ENCODE measurements at regions not wholly inside any gene's neighbourhood (a gene's known extent, or its start where the extent isn't known, plus 50 kb on each side); places are given as distances from the start of the nearest gene placed in this dataset.
"Not testable (repeated sequence)": the region's sequence is repeated elsewhere in the genome, so short reads cannot be mapped to it uniquely, and the experiment has no call there.

- DNase-seq, result no peak
These were observed 172.0 kb upstream of the IL15 start for GRCh38 chr4:141464366-141464765.

- DNase-seq, result no peak
These were observed 171.2 kb upstream of the IL15 start for GRCh38 chr4:141465171-141465570.

GRCh38 chr4:141467225-141467624, 169.2 kb upstream of the IL15 start:
- no peak for DNase-seq

GRCh38 chr4:141469392-141469791, 167.0 kb upstream of the IL15 start:
- DNase-seq, result no peak

GRCh38 chr4:141473026-141473540, 163.3 kb upstream of the IL15 start:
- DNase-seq, result no peak

- no peak for DNase-seq
These were observed 162.4 kb upstream of the IL15 start for GRCh38 chr4:141473952-141474351.

GRCh38 chr4:141480950-141481349, 155.4 kb upstream of the IL15 start:
- DNase-seq, result no peak

GRCh38 chr4:141484298-141484697, 152.1 kb upstream of the IL15 start:
- DNase-seq, result not testable (repeated sequence)

- no peak for DNase-seq
These were observed 149.9 kb upstream of the IL15 start for GRCh38 chr4:141486375-141486997.

GRCh38 chr4:141497627-141498026, 138.8 kb upstream of the IL15 start:
- no peak for DNase-seq

- DNase-seq, result no peak
These were observed 137.0 kb upstream of the IL15 start for GRCh38 chr4:141499261-141499853.

- no peak for DNase-seq
These were observed 135.0 kb upstream of the IL15 start for GRCh38 chr4:141501395-141501794.

GRCh38 chr4:141501931-141502330, 134.5 kb upstream of the IL15 start:
- no peak for DNase-seq

GRCh38 chr4:141502755-141503154, 133.6 kb upstream of the IL15 start:
- no peak for DNase-seq

- DNase-seq, result no peak
These were observed 133.1 kb upstream of the IL15 start for GRCh38 chr4:141503260-141503659.

- no peak for DNase-seq
These were observed 125.3 kb upstream of the IL15 start for GRCh38 chr4:141511055-141511454.

- no peak for DNase-seq
These were observed 122.5 kb upstream of the IL15 start for GRCh38 chr4:141513866-141514265.

- DNase-seq, result no peak
These were observed 118.2 kb upstream of the IL15 start for GRCh38 chr4:141518222-141518621.

- no peak for DNase-seq
These were observed 112.3 kb upstream of the IL15 start for GRCh38 chr4:141524116-141524515.

- no peak for DNase-seq
These were observed 111.5 kb upstream of the IL15 start for GRCh38 chr4:141524841-141525240.

GRCh38 chr4:141530627-141531026, 105.8 kb upstream of the IL15 start:
- no peak for DNase-seq

- DNase-seq, result no peak
These were observed 101.4 kb upstream of the IL15 start for GRCh38 chr4:141534985-141535384.

GRCh38 chr4:141538001-141538400, 98.4 kb upstream of the IL15 start:
- no peak for DNase-seq

GRCh38 chr4:141540643-141541042, 95.7 kb upstream of the IL15 start:
- no peak for DNase-seq

- DNase-seq, result no peak
These were observed 94.5 kb upstream of the IL15 start for GRCh38 chr4:141541851-141542250.

Measured in activated CD4-positive, CD25-positive, alpha-beta regulatory T cell treated with anti-CD3 and anti-CD28 coated beads, Interleukin-2, amount 50 U/mL, for 72 hours (primary cell).